ENCODE measurements at regions not wholly inside any gene's neighbourhood (a gene's known extent, or its start where the extent isn't known, plus 50 kb on each side); places are given as distances from the start of the nearest gene placed in this dataset.

DNA sequence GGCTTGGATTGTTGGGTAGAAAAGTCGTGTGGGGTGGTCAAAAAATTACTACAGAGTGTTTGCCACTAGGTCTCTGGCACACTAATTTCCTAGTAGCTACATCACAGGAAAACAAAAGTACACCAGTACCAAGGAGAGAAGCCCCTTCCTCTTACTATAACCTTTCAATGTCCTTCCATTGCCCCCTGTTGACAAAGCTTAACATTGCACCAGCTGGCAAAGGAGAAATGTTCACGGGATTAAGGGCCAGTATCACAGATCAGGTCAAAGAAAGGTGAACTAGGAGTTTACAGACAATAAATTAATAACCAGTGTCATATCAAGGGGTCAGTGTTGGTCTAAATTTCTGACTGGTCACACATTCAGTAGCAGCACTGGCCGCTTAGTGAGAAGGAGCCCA, 1139.6 kb upstream of the FAM98A start (continued):
- TF ChIP-seq, protein P1, sequence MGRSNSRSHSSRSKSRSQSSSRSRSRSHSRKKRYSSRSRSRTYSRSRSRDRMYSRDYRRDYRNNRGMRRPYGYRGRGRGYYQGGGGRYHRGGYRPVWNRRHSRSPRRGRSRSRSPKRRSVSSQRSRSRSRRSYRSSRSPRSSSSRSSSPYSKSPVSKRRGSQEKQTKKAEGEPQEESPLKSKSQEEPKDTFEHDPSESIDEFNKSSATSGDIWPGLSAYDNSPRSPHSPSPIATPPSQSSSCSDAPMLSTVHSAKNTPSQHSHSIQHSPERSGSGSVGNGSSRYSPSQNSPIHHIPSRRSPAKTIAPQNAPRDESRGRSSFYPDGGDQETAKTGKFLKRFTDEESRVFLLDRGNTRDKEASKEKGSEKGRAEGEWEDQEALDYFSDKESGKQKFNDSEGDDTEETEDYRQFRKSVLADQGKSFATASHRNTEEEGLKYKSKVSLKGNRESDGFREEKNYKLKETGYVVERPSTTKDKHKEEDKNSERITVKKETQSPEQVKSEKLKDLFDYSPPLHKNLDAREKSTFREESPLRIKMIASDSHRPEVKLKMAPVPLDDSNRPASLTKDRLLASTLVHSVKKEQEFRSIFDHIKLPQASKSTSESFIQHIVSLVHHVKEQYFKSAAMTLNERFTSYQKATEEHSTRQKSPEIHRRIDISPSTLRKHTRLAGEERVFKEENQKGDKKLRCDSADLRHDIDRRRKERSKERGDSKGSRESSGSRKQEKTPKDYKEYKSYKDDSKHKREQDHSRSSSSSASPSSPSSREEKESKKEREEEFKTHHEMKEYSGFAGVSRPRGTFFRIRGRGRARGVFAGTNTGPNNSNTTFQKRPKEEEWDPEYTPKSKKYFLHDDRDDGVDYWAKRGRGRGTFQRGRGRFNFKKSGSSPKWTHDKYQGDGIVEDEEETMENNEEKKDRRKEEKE (IDR thresholded peaks at IDR 0.05) = no peak
- TF ChIP-seq TCF3 (IDR thresholded peaks at IDR 0.05; ENCODE audit: borderline replicate concordance, insufficient read depth, low read depth, low read length) (no peak), FOXK2 (IDR thresholded peaks at IDR 0.05) (no peak), PML (IDR thresholded peaks at IDR 0.05; ENCODE audit: low read length) (no peak), CREM (IDR thresholded peaks at IDR 0.05; ENCODE audit: low read depth) (no peak), EGR1 (IDR thresholded peaks at IDR 0.05; ENCODE audit: borderline replicate concordance in 1 of 2, low read depth in 2 of 2, low read length in 2 of 2) (no peak), RAD21 (IDR thresholded peaks at IDR 0.05; ENCODE audit: insufficient read depth, low read depth, low read length) (peak; percentile 29; the same call in 1 of the 2 replicates), DPF2 (IDR thresholded peaks at IDR 0.05) (0 out of 2 replicates have a peak, but pooled peaks have one; percentile 11), IRF4 (IDR thresholded peaks at IDR 0.05; ENCODE audit: low read depth, low read length) (no peak), CBX3 (IDR thresholded peaks at IDR 0.05; ENCODE audit: borderline replicate concordance, low read depth) (no peak), MYC (IDR thresholded peaks at IDR 0.05; ENCODE audit: insufficient read depth, insufficient read length, insufficient replicate concordance, low read length, severe bottlenecking) (no peak), NR2F1 (conservative IDR thresholded peaks at IDR 0.05) (no peak), BMI1 (IDR thresholded peaks at IDR 0.05; ENCODE audit: borderline replicate concordance) (no peak), SMC3 (IDR thresholded peaks at IDR 0.05; ENCODE audit: borderline replicate concordance, low read length) (peak; percentile 46; the same call in 1 of the 2 replicates), STAT3 (IDR thresholded peaks at IDR 0.05; ENCODE audit: low read depth, low read length) (no peak), RELA (IDR thresholded peaks at IDR 0.05; ENCODE audit: borderline replicate concordance, partially characterized antibody) (no peak), MYB (IDR thresholded peaks at IDR 0.05; ENCODE audit: borderline replicate concordance, low read depth, low read length) (no peak)
- TF ChIP-seq, protein P2, sequence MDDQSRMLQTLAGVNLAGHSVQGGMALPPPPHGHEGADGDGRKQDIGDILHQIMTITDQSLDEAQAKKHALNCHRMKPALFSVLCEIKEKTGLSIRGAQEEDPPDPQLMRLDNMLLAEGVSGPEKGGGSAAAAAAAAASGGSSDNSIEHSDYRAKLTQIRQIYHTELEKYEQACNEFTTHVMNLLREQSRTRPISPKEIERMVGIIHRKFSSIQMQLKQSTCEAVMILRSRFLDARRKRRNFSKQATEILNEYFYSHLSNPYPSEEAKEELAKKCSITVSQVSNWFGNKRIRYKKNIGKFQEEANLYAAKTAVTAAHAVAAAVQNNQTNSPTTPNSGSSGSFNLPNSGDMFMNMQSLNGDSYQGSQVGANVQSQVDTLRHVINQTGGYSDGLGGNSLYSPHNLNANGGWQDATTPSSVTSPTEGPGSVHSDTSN (IDR thresholded peaks at IDR 0.05; ENCODE audit: insufficient replicate concordance, low read depth, low read length) = no peak
- TF ChIP-seq, protein P3, sequence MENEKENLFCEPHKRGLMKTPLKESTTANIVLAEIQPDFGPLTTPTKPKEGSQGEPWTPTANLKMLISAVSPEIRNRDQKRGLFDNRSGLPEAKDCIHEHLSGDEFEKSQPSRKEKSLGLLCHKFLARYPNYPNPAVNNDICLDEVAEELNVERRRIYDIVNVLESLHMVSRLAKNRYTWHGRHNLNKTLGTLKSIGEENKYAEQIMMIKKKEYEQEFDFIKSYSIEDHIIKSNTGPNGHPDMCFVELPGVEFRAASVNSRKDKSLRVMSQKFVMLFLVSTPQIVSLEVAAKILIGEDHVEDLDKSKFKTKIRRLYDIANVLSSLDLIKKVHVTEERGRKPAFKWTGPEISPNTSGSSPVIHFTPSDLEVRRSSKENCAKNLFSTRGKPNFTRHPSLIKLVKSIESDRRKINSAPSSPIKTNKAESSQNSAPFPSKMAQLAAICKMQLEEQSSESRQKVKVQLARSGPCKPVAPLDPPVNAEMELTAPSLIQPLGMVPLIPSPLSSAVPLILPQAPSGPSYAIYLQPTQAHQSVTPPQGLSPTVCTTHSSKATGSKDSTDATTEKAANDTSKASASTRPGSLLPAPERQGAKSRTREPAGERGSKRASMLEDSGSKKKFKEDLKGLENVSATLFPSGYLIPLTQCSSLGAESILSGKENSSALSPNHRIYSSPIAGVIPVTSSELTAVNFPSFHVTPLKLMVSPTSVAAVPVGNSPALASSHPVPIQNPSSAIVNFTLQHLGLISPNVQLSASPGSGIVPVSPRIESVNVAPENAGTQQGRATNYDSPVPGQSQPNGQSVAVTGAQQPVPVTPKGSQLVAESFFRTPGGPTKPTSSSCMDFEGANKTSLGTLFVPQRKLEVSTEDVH (IDR thresholded peaks at IDR 0.05; ENCODE audit: low read depth, partially characterized antibody) = no peak
- TF ChIP-seq, protein P4, sequence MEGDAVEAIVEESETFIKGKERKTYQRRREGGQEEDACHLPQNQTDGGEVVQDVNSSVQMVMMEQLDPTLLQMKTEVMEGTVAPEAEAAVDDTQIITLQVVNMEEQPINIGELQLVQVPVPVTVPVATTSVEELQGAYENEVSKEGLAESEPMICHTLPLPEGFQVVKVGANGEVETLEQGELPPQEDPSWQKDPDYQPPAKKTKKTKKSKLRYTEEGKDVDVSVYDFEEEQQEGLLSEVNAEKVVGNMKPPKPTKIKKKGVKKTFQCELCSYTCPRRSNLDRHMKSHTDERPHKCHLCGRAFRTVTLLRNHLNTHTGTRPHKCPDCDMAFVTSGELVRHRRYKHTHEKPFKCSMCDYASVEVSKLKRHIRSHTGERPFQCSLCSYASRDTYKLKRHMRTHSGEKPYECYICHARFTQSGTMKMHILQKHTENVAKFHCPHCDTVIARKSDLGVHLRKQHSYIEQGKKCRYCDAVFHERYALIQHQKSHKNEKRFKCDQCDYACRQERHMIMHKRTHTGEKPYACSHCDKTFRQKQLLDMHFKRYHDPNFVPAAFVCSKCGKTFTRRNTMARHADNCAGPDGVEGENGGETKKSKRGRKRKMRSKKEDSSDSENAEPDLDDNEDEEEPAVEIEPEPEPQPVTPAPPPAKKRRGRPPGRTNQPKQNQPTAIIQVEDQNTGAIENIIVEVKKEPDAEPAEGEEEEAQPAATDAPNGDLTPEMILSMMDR (IDR thresholded peaks at IDR 0.05 in 2 of 3, conservative IDR thresholded peaks at IDR 0.05 in 1 of 3; ENCODE audit: control insufficient read depth in 2 of 3, extremely low read depth in 1 of 3, insufficient read depth in 1 of 3, low read depth in 3 of 3, low read length in 3 of 3) = peak; percentile 31 to 66 (median 46); a peak in 4 of 6 replicates
- TF ChIP-seq, protein P5, sequence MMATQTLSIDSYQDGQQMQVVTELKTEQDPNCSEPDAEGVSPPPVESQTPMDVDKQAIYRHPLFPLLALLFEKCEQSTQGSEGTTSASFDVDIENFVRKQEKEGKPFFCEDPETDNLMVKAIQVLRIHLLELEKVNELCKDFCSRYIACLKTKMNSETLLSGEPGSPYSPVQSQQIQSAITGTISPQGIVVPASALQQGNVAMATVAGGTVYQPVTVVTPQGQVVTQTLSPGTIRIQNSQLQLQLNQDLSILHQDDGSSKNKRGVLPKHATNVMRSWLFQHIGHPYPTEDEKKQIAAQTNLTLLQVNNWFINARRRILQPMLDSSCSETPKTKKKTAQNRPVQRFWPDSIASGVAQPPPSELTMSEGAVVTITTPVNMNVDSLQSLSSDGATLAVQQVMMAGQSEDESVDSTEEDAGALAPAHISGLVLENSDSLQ (IDR thresholded peaks at IDR 0.05) = no peak

All from GM12878 (cell line).